ENCODE measurements at regions not wholly inside any gene's neighbourhood (a gene's known extent, or its start where the extent isn't known, plus 50 kb on each side); places are given as distances from the start of the nearest gene placed in this dataset.
"Not testable (repeated sequence)": the region's sequence is repeated elsewhere in the genome, so short reads cannot be mapped to it uniquely, and the experiment has no call there.

DNA sequence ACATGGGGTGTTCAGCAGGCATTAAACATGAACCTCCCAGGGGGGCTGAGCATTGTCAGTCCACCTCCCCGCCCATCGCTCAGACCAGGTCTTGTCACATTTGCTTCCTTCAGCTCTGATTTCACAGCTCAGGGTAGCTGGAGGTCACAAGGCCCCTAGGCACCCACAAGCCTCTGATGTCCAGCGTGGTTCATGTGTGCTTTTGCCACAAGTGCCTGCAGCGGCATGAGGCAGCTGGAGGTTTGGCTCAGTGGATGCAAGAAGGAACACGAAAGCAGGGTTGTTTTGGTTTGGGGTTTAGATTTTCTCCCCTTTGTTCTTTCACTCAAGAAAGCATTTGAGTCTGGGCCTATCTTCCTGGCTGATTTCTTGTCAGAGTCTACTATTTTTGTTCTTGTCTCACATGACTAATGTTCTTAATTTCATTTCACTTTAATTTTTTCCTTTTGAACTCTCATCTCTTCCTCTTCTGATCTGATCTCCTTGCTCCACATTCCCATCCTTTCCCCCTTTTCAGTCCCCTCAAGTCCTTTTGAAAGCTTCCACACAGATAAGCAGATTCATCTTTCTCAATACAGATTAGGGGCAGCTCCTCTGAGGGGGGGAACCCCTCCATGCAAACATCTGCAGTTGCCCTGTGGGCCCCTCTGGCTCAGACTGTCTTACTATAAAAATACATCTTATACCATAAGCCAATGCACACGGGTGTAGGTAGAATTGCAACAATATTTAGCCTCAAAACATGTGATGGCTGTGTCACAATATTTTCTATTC, 68.1 kb upstream of the CEP85L start:
- no peak for DNase-seq (ENCODE audit: low read depth in 2 of 3, low spot score in 1 of 3)

DNA sequence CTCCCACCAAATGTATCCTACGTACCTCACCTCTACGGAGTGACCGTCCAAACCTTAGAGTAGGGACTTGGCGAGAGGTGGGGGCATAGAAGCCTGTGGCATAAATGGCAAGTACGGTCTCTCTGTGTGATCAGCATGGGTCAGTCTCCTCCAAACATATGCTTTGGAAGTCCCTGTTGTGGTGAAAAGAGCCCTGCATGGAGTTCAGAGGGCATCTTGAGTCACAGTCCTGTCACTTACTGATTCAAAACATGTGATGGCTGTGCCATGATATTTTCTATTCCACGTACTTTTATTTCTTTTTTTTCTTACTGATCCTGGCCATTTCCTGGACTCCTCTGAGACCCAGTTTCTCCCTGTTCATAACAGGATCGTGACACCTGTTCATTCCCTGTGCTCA, 67.5 kb upstream of the CEP85L start:
- DNase-seq (ENCODE audit: low read depth in 2 of 3, low spot score in 1 of 3), result no peak

DNA sequence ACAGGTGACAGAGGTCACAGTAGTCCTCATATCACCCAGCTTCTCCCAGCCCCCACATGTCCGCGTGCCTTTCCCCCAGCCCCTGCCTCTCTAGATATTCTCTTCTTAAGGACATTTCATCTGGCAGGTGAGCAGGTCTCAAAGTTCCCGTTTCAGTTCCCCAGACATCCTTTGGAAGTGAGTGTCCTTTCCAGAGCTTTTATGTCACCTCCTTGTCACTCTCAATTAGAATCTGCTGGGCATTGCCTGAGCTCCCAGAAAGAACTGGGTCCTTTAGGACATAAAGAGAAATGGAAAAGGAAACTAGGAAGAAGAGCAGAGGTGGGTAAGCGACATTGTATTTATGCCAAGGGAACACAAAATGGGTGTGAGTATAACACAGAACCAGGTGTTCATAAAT, 66.9 kb upstream of the CEP85L start:
- no peak for DNase-seq (ENCODE audit: low read depth in 2 of 3, low spot score in 1 of 3)

DNA sequence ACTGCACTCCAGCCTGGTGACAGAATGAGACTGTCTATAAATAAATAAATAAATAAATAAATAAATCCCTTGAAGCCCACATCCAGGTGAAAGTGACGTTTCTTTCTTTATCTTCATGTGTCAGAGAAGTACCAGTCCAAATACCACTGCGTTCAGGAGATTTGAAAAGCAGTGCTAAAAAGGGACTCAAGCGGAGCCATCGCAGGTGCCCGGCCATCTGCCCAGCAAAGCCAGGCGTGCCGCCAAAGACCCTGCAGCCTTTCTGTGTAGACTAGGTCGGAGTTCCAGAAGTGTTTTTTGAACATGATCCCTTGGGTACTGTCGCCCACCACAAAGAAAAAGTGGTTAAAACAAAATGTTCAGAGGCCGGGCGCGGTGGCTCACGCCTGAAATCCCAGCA, 65.7 kb upstream of the CEP85L start:
- DNase-seq (ENCODE audit: low read depth in 2 of 3, low spot score in 1 of 3), result no peak

DNA sequence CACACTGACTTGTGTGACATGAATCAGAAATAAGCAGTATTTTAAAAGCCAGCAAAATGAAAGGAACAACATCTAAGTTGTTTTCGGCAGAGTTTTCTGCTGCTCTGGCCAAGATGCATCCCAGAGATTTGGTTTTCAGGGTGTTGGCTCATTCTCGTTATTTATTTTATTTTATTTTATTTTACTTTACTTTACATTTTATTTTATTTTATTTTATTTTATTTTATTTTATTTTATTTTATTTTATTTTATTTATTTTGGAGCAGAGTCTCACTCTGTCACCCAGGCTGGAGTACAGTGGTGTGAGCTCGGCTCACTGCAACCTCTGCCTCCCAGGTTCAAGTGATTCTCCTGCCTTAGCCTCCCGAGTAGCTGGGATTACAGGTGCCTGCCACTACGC, 64.5 kb upstream of the CEP85L start:
- DNase-seq (ENCODE audit: low read depth in 2 of 3, low spot score in 1 of 3), result not testable (repeated sequence)

DNA sequence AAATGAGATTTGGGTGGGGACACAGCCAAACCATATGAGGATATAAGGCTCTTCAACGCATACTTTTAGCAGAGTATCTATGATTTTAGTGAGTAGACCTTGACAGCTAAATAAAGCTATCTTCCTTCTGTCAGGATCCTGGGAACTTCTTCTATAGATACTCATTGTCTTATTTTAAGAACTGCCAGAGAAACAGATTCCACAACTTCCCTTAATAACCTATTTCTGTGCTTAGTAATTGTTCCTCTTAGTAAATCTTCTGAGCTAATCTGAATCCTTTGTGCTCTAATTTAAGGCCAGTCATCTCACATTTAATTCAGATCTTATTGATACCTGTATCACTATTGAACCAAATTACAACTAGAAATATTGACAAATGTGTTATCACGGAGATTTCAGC, 64.0 kb upstream of the CEP85L start:
- DNase-seq (ENCODE audit: low read depth in 2 of 3, low spot score in 1 of 3), result no peak

DNA sequence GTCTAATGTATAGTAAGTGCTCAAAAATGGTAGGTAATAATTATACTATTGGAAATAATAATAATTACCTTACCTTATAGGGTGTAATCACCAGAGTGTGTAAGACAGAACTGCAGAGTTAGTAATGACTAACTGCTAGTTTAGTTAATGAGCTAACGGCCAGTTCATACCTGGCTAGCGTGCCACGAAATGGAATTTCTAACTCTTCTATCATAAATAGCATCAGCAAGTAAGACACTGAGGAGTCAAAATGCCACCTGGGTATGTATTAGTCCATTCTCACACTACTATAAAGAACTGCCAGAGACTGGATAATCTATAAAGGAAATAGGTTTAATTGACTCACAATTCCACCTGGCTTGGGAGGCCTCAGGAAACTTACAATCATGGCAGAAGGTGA, 63.4 kb upstream of the CEP85L start:
- no peak for DNase-seq (ENCODE audit: low read depth in 2 of 3, low spot score in 1 of 3)

DNA sequence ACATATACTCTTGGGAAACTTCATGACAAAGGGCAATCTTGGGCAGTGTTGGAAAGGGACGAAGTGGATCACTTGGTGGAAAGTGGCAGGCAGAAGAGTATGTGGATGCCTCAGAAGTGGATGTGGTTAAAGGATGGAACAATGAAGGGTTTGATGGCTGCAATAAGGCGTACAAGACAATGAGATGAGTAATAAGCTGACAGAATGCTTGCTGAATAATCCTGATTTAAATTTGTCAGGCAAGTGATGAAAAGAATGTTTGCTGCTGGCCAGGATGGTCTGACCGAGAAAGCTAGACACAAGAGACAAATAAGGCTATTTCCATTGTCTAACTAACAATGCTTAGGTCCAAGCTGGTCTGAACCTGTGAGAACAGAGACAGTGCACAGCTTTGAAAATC, 61.6 kb upstream of the CEP85L start:
- no peak for DNase-seq (ENCODE audit: low read depth in 2 of 3, low spot score in 1 of 3)

DNA sequence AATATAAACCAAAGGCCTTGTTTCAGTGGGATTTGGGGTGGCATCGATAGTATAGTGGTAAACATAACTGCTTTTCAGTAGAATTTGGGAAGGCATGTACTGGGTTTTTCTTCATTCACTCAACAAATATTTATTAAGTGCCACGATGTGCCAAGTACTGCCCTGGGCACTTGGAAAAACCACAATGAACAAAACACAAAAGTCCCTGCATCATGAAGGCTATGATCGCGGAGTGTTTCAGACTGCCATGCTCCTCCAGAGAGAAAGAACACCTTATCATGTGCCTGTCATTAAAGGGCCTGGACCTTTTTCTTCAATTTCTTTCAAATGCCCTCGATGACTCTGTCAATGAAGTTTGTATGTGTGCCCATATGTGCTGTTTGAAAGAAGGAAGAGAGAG, 59.2 kb upstream of the CEP85L start:
- DNase-seq (ENCODE audit: low read depth in 2 of 3, low spot score in 1 of 3), result no peak

DNA sequence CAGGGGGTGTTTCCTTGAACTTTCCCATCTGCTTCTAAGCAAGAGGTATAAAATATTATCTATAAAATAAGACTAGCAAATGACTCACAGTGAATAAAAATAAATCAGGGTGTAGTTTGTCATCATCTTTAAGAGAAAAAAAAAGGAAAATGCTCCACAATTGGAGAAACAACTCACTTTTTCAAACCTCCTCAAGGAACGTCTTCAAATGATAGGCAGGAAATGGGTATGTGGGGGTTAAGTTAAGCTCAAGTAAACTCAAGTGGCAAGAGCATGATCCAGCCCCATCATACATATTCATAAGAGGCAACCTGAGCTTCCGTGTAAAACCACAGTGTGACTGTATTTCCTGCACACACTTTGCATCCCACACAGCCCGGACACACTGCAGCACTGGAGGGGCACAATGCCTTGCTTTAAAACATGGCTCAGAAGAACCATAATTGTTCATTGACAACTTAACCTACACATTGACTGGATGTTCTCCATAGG, 58.5 kb upstream of the CEP85L start:
- DNase-seq (ENCODE audit: low read depth in 2 of 3, low spot score in 1 of 3), result peak; percentile 59 to 66 (median 61)

DNA sequence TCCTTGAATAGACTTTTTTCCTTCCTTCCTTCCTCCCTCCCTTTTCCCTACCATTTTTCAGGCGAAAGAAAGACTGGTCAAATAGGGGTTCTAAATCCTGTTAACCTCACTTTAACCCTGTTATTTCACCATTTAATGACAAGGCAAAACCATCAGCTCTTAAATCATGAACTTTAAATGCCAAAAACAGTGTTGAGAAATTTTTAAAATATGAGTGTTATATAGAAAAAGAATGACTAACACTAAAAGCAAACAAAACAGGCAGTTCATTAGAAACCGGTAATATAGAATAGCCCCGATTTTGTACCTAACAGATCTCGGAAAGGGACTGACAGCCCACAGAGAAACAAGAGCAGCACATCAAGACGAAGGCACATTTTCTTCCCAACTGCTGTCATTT, 57.4 kb upstream of the CEP85L start:
- DNase-seq (ENCODE audit: low read depth in 2 of 3, low spot score in 1 of 3), result no peak

DNA sequence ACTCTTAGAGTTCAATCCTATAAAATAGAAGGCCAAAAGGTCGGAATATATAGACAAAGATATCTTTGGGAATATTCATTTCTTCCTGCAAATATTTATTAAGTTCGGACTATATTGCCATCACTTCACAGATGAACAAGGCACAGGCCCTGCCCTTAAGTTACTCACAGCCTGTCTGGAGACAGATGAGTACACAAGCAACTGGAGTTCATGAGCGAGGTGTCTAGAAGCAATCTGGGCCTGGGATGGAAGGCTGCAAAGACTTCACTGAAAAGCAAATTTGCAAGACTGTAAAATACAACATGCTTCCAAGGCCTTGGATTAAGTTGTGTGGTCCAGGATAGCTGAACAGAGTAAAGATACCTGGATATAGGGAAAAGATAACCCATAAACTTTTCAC, 56.7 kb upstream of the CEP85L start:
- DNase-seq (ENCODE audit: low read depth in 2 of 3, low spot score in 1 of 3), result no peak

DNA sequence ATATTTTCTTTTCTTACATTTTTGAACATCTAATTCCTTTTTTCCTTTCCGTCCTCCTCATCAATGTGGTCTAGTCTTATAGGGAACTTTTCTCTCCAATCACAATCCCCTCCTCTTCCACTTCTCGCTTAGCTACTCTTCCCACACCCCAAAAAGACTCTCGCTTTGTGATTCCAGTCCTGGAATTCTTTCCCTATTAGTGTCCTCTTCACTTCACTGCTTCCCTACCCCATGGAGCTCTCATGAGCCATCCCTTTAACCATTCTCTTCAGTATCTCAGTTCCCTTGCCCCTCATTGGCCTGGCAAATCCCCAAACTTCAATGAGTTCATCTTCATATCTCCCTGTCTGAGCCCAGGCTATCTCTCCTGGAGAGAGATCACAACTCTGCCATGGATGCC, 55.3 kb upstream of the CEP85L start:
- no peak for DNase-seq (ENCODE audit: low read depth in 2 of 3, low spot score in 1 of 3)

DNA sequence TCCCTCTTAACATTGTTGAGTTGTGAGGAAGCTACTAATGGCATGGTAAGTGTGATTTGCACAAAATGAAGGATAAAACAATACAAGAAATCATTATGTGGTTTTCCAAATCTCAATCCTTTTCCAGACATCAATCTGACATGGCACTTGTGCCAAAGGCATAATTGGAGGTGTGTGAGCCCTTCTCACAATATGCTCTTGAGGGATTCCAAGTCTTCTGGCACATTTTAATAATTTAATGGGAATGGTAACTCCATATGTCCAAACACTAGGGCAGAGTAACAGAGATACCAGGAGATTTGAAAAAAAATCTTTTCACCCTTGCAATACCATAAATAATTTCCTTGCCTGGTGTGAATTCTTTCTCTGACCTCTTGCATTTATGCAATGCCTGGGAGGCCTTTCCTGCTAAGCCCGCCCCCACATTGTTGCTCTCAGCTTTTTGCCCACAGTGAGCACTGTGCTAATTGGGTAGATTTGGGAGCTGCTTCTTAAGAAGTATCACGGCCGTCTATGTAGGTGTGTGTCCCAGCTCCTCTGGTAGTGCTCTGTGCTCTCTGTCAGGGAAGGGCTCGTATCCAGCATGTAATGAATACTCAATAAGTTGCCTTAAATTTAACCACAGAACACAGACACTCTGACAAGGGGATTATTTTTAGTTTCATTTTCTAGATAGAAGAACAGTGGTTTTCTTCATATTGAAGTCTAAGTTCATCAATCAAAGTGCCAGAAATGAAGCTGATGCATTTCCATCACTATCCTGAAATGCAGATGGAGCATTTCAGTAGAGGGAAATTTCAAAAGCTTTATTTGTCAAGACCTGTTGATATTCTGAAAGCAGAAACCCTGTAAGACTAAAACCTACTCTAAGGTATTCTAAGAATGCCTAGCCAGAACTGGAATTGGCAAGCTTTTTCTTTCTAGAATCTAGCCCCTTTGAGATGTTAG, 54.4 kb upstream of the CEP85L start:
- DNase-seq (ENCODE audit: low read depth in 2 of 3, low spot score in 1 of 3), result no peak

DNA sequence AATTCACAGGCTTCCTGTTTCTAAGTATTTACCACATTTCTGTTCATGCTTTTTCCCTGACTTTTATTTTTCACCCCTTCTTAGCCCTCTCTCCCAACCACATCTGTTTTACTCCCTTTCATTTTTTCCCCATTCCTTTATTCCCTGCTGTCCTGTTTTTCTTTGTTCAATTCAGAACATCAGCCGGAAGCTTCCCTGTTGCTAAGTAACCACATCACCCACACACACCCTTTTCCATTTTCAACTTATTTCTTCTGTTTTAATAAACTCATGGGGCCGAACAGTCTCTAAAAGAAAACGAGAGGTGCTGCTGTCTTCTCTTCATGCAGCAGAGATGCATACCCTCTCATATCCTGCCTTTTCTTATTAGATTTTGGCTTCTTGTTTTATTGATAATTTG, 53.5 kb upstream of the CEP85L start:
- no peak for DNase-seq (ENCODE audit: low read depth in 2 of 3, low spot score in 1 of 3)

DNA sequence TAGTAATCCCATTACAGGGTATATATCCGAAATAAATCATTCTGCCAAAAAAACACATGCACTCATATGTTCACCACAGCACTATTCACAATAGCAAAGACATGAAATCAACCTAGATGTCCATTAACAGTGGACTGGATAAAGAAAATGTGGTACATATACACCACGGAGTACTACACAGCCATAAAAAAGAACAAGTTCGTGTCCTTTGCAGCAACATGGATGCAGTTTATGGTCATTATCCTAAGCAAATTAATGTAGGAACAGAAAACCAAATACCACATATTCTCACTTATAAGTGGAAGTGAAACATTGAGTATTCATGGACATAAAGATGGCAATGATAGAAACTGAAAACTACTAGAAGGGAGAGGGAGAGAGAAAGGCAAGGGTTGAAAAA, 49.9 kb upstream of the CEP85L start:
- DNase-seq (ENCODE audit: low read depth in 2 of 3, low spot score in 1 of 3), result not testable (repeated sequence)

All from stimulated activated CD4-positive, alpha-beta T cell treated with anti-CD3 and anti-CD28 coated beads, Interleukin-12 subunit alpha, Interleukin-12 subunit beta, amount 100 ng/mL, for 48 hours (primary cell).